LNCAP (cell line): ENCODE measurements at regions not wholly inside any gene's neighbourhood (a gene's known extent, or its start where the extent isn't known, plus 50 kb on each side); places are given as distances from the start of the nearest gene placed in this dataset.

Source experiments
- CTCF ChIP-seq: fragments of 450-650 bp; IDR thresholded peaks from 2 replicates; pipeline ENCODE4 v1.5.1; 2017; ENCODE audit warnings: mild to moderate bottlenecking

- TF ChIP-seq CTCF = no peak
Measured at GRCh38 chr3:64352639-64352992, 127.3 kb upstream of the PRICKLE2 start.

GRCh38 chr3:64351713-64352638 lies 126.7 kb upstream of the PRICKLE2 start:
- no peak for TF ChIP-seq CTCF

- TF ChIP-seq CTCF = no peak
Measured at GRCh38 chr3:64349551-64349950, 124.3 kb upstream of the PRICKLE2 start.

GRCh38 chr3:64345371-64345770 lies 120.1 kb upstream of the PRICKLE2 start:
- no peak for TF ChIP-seq CTCF

GRCh38 chr3:64344721-64345207 lies 119.5 kb upstream of the PRICKLE2 start:
- no peak for TF ChIP-seq CTCF

- TF ChIP-seq CTCF = no peak
Measured at GRCh38 chr3:64343689-64344430, 118.6 kb upstream of the PRICKLE2 start.

GRCh38 chr3:64342940-64343688 lies 117.8 kb upstream of the PRICKLE2 start:
- TF ChIP-seq CTCF = no peak
